T1000 (cell line): ENCODE measurements at regions not wholly inside any gene's neighbourhood (a gene's known extent, or its start where the extent isn't known, plus 50 kb on each side); places are given as distances from the start of the nearest gene placed in this dataset.
"Not testable (repeated sequence)": the region's sequence is repeated elsewhere in the genome, so short reads cannot be mapped to it uniquely, and the experiment has no call there.

Experiments
- DNase-seq: peaks from one replicate; lab custom pipeline; 2025; ENCODE audit warnings: mixed read lengths; lab: John Stamatoyannopoulos, UW

- no peak for DNase-seq
These were observed 149.2 kb downstream of the MIAT start for GRCh38 chr22:26806445-26807175.

GRCh38 chr22:26811647-26811992 is 154.2 kb downstream of the MIAT start:
- DNase-seq: no peak

- DNase-seq: no peak
These were observed 155.3 kb downstream of the MIAT start for GRCh38 chr22:26812731-26813130.

GRCh38 chr22:26816726-26817125 is 159.3 kb downstream of the MIAT start:
- no peak for DNase-seq

DNA sequence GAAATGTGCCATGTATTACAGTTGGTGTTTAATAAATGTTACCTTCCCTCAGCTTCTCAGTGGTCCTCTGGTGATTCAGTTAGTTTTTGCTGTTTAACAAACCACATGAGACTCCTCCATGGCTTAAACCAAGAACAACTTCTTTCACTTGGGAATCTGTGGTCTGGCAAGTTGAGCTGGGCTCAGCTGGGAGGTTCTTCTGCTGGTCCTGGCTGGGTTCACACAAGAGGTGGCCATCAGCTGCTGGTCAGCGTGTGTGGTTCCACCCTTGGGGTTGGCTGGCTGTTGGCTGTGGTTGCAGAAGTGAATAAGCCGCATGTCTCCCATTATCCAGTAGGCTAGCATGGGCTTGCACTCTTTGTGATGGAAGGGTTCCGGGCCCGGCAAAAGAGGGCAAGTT is 160.5 kb downstream of the MIAT start:
- DNase-seq: no peak

DNA sequence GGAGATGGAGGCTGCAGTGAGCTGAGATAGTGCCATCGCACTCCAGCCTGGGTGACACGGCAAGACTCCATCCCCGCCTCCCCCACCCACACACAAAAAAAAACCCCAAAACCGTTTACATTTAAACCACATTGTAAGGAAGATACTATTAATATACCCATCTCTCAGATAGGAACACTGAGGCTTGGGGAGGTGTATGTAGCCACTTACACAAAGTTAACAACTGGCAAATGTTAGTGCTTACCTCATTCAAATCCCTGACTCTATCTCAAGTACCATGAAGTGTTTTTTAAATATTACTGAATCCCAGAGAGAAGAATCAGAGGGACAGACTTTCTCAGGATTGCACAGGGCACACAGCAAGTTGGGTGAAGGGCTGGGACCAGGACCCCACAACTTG is 164.5 kb downstream of the MIAT start:
- no peak for DNase-seq

- DNase-seq: no peak
These were observed 164.9 kb downstream of the MIAT start for GRCh38 chr22:26822313-26822712.

DNA sequence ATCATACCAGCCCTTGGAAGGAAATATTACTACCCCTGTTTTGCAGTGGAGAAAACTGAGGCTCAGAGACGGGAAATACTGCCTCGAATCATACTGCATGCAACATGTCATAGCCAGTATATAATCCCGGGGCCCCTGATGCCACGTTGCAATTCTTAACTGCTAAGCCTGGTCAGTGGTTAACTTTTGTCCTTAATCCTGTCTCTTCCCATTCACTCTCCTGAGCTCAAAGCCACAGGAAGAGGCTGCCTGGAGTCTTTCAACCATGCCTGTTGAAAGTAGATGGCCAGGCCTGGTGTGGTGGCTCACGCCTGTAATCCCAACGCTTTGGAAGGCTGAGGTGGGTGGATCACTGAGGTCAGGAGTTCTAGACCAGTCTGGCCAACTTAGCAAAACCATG is 166.6 kb downstream of the MIAT start:
- no peak for DNase-seq

DNA sequence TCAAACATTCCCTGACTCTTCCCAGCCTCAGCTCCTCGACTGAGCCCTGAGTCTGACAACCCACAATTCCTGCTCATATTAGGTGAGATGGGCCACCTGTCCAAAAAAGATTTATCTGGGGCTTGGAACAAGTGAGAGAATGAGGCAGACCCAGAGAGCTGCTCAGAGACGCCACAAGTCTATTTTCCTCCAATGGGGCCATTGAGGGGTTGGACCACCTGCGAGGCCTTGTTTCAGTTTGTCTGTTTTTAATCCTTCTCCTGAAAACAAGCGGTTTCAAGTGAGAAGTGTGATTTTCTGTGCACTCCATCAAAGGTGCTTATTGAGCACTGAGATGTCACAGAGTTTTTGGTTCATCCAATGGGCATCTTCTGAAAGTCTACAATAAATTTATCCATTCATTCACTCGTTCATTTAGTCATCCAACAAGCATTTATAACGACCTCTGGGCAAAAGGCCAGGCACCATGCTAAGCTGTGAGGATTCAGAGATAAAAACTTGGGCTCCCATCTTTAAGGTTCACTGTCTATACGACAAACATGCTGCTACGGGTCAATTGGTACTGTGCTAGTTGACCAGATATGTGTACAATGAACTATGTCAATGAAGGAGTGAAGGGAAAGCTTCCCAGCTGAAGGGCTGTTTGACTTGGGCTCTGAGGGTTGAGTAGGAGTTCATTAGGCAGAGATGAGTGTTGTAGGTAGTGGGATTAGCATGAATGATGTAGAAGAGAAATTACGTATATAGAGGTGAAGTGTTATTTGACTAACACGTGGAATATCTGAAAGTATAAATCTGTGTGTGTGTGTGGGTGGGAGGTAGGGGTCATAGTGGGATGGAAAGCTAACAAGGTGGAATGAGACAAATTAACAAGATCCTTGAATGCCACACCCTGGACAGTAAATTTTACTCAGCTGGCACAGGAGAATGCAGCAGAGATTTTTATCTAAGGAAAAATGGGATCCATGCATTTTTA is 168.9 kb downstream of the MIAT start:
- DNase-seq: no peak

GRCh38 chr22:26827611-26828010 is 170.2 kb downstream of the MIAT start:
- no peak for DNase-seq

GRCh38 chr22:26828311-26828710 is 170.9 kb downstream of the MIAT start:
- no peak for DNase-seq

DNA sequence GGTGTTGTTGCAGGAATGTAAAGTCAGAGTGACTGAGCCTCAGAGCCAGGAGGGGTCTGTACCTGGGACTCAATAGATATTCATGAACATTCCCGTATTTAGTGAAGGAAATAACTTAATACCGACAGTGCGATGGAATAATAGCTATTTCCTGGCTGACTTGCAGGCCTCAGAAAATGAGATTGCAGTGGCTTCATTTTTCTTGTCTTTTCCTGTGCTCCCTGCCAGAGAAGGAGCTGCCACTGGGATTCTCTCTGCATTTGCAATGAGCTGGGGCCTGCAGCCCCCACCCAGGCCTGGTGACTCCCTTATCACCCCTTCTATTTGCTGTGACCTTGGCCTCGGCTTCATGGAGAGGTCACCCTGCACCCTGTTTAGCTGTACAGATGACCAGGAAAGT is 173.4 kb downstream of the MIAT start:
- no peak for DNase-seq

GRCh38 chr22:26835023-26835422 is 177.6 kb downstream of the MIAT start:
- DNase-seq: no peak

GRCh38 chr22:26835929-26836528 is 178.6 kb downstream of the MIAT start:
- no peak for DNase-seq

GRCh38 chr22:26837784-26838470 is 180.5 kb downstream of the MIAT start:
- DNase-seq: no peak

DNA sequence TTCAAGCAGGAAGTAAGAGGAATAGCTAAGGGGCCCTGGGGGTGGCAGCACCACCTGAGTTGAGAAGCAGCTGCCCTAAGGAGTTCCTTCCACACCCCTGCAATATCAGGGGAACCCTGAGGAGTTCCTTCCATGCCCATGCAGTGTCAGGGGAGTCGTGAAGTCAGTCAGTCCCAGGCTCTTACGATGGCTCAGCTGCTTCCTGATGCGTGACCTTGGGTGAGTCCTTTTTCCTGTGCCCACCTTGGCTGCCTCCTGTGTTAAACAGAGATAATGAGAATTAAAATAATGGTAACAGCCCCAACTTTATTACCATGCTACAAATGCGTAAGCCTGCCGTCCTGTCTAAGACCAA is 181.1 kb downstream of the MIAT start:
- no peak for DNase-seq

DNA sequence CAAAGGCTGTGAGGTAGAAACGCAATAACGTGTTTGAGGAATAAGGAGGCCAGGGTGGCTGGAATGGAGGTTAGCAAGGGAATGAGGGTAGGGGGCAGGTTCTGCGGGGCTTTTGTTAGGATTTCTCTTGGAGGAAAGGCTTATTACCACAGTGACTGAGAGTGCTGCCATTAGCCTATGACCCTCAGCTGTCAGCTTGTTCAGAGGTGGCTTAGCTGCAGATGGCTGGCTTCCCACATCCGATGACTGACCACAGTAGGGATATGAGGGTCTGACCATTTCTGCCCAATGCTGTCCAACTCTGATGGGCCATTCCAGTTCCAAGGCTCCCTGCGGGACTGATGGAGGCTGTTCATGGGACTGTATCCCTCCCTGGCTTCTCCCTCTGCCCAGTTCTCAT is 181.8 kb downstream of the MIAT start:
- no peak for DNase-seq

- DNase-seq: not testable (repeated sequence)
These were observed 183.4 kb downstream of the MIAT start for GRCh38 chr22:26840770-26841169.

GRCh38 chr22:26842103-26842502 is 184.7 kb downstream of the MIAT start:
- no peak for DNase-seq

DNA sequence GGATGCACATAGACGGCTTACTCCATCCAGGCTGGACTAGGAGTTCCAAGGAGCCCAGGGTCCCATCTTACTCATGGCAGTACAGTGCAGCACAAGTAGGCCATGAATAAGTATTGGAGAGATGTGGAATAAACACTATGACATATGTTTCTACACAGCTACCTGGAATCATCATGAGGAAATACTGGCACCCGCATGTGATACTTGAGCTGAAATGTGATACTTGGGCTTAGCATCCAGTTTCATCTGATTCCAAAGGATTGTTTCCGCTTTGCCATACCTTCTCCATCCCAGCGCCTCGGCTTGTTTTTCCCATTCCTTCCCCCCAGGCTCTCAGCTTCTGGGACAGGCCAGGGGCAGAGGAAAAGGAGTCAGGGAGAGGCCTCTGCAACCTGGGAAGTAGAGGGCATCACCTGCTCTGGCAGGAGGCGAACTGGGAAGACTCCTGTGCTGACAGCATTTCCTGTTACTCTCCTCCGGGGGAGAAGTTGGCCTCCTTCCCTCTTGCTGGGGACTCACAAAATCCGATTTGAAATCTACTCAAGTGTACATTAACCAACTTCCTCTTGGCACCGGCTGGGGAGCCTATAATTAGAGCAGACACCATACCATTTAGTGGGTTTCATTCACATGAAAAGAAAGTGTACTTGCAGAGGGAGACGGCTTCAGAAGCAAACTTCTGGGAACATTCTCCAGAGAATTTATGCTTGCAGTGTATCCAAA is 187.8 kb downstream of the MIAT start:
- DNase-seq: no peak

- DNase-seq: no peak
These were observed 188.7 kb downstream of the MIAT start for GRCh38 chr22:26846076-26846475.

DNA sequence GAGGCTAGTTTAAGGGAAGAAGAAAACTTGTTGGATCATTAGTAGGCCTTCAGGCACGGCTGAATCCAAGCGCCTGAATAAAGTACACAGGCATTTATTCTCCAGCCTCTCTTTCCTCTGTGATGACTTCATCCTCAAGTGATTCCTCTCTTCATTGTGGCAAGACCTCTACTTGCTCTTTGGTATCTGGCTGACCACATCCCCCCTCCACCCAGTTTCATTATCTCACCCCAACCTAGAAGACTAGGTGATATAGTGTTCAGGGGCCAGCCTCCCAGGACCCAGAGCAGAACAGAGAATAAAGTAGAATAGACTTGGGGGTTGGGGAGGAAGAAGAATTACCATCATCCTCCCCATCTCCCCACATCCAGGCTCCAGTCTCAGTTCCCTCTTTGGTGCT is 189.3 kb downstream of the MIAT start:
- no peak for DNase-seq
